ENCODE measurements at regions not wholly inside any gene's neighbourhood (a gene's known extent, or its start where the extent isn't known, plus 50 kb on each side); places are given as distances from the start of the nearest gene placed in this dataset.

GRCh38 chr4:41324861-41325260 lies 68.1 kb downstream of the UCHL1 start:
- Histone ChIP-seq H4K20me1 (replicated peaks; ENCODE audit: insufficient read depth) (no peaks in the 10 kb centered on the region), H3F3A (replicated peaks; ENCODE audit: low read depth) (no peaks in the 10 kb centered on the region), H3K4me1 (ENCODE audit: insufficient read depth) (peaks cover 28% of the 10 kb centered on the region), H3K27me3 (ENCODE audit: insufficient read depth) (no peaks in the 10 kb centered on the region), H3K79me2 (replicated peaks; ENCODE audit: insufficient read depth) (no peaks in the 10 kb centered on the region), H3K36me3 (ENCODE audit: insufficient read depth) (no peaks in the 10 kb centered on the region), H2AFZ (no peak overlapping the region), H3K4me3 (no peak overlapping the region), H3K27ac (ENCODE audit: low read depth) (no peak overlapping the region), H3K9me2 (ENCODE audit: insufficient read depth) (peaks cover 9% of the 10 kb centered on the region; the same call in 1 of the 2 replicates), H3K4me2 (no peak overlapping the region)
- DNase-seq (ENCODE audit: low spot score) (no peak), ATAC-seq (no peak)
- Mint-ChIP-seq H3K4me3 (no peak overlapping the region), H3K9me3 (peaks cover 8% of the 10 kb centered on the region; the same call in 2 of the 3 replicates), H3K4me1 (peaks cover 37% of the 10 kb centered on the region), H3K27ac (no peak overlapping the region), H3K36me3 (ENCODE audit: low read depth) (no peaks in the 10 kb centered on the region), H3K27me3 (ENCODE audit: insufficient read depth, low read depth, poor library complexity) (peaks cover 4% of the 10 kb centered on the region)
- TF ChIP-seq CTCF (conservative IDR thresholded peaks at IDR 0.05; ENCODE audit: low read depth in 2 of 2) (peak in 1 of 2 experiments; percentile 43; a peak in 2 of 4 replicates), ZNF331 (CRISPR knock-in tag; IDR thresholded peaks at IDR 0.05; ENCODE audit: low read depth) (no peak)

GRCh38 chr4:41325901-41326300 lies 69.2 kb downstream of the UCHL1 start:
- peak overlapping the region; percentile 29; the same call in 1 of the 2 replicates for H2AFZ ChIP-seq
- H3K36me3 ChIP-seq (ENCODE audit: insufficient read depth), result no peaks in the 10 kb centered on the region
- peak overlapping the region; percentile 25 for H3K4me2 ChIP-seq
- Mint-ChIP-seq H3K27me3 (ENCODE audit: insufficient read depth, low read depth, poor library complexity) (peaks cover 4% of the 10 kb centered on the region), H3K9me3 (peaks cover 8% of the 10 kb centered on the region; the same call in 2 of the 3 replicates), H3K36me3 (ENCODE audit: low read depth) (no peaks in the 10 kb centered on the region), H3K4me1 (peaks cover 37% of the 10 kb centered on the region), H3K27ac (no peak overlapping the region), H3K4me3 (no peak overlapping the region)
- no peak overlapping the region for H3K4me3 ChIP-seq
- H3F3A ChIP-seq (replicated peaks; ENCODE audit: low read depth), result no peaks in the 10 kb centered on the region
- peaks cover 9% of the 10 kb centered on the region; the same call in 1 of the 2 replicates for H3K9me2 ChIP-seq (ENCODE audit: insufficient read depth)
- ATAC-seq (no peak), DNase-seq (ENCODE audit: low spot score) (no peak)
- H3K27me3 ChIP-seq (ENCODE audit: insufficient read depth), result no peaks in the 10 kb centered on the region
- no peaks in the 10 kb centered on the region for H4K20me1 ChIP-seq (replicated peaks; ENCODE audit: insufficient read depth)
- H3K27ac ChIP-seq (ENCODE audit: low read depth), result no peak overlapping the region
- H3K79me2 ChIP-seq (replicated peaks; ENCODE audit: insufficient read depth), result no peaks in the 10 kb centered on the region
- TF ChIP-seq CTCF (conservative IDR thresholded peaks at IDR 0.05; ENCODE audit: low read depth in 2 of 2) (no peak), EZH2phosphoT487 (IDR thresholded peaks at IDR 0.05; ENCODE audit: unreplicated experiment) (no peak), JUNB (IDR thresholded peaks at IDR 0.05; ENCODE audit: unreplicated experiment) (no peak), POLR2AphosphoS5 (IDR thresholded peaks at IDR 0.05; ENCODE audit: low read depth) (no peak), EZH2 (IDR thresholded peaks at IDR 0.05; ENCODE audit: low read depth, unreplicated experiment) (no peak), ZNF331 (CRISPR knock-in tag; IDR thresholded peaks at IDR 0.05; ENCODE audit: low read depth) (no peak), CREB1 (CRISPR knock-in tag; IDR thresholded peaks at IDR 0.05; ENCODE audit: low read depth) (no peak), STAT1 (IDR thresholded peaks at IDR 0.05; ENCODE audit: unreplicated experiment) (no peak)
- peaks cover 28% of the 10 kb centered on the region for H3K4me1 ChIP-seq (ENCODE audit: insufficient read depth)
